Cerebellar cortex (tissue), 1 donor: ENCODE measurements at regions not wholly inside any gene's neighbourhood (a gene's known extent, or its start where the extent isn't known, plus 50 kb on each side); places are given as distances from the start of the nearest gene placed in this dataset.

Source experiments
- DNase-seq: peaks from one replicate; pipeline ENCODE4 v3.0.0-alpha.2; 2015; ENCODE audit warnings: low spot score

- no peak for DNase-seq
Measured at GRCh38 chr16:79931721-79932120, 331.2 kb upstream of the MAF start.

DNA sequence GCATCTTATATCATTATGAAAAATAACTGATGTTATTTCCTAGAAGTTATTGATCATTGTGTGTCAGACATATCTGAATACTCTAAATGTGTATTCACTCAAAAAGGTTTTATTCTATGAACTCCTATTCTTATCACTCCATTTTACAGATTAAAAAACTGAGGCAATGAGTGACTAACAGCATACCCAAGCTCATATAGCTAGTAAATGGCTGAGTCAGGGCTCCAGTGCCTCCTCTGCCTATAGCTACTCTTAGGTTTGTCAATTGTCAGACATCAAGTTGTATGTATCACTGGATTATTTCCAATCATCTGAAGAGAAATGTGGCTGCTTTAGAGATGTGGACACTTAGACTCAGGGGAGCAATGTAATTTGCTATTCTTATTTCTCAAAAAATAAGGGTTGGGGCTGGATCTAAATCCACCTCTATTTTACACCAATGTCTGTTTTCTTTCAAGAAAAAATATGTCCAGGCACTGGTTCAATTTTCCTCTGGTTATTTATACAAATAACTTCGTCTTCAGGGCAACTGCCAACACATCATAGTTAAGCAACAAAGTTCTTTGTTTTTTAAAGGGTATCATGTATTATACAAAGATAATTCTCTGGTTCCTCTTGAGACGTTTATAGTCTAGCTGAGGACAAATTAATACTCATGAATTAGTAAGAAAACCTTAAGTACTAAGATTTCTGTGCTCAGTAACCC, 328.9 kb upstream of the MAF start:
- no peak for DNase-seq

GRCh38 chr16:79928142-79928873, 327.8 kb upstream of the MAF start:
- DNase-seq, result no peak

DNA sequence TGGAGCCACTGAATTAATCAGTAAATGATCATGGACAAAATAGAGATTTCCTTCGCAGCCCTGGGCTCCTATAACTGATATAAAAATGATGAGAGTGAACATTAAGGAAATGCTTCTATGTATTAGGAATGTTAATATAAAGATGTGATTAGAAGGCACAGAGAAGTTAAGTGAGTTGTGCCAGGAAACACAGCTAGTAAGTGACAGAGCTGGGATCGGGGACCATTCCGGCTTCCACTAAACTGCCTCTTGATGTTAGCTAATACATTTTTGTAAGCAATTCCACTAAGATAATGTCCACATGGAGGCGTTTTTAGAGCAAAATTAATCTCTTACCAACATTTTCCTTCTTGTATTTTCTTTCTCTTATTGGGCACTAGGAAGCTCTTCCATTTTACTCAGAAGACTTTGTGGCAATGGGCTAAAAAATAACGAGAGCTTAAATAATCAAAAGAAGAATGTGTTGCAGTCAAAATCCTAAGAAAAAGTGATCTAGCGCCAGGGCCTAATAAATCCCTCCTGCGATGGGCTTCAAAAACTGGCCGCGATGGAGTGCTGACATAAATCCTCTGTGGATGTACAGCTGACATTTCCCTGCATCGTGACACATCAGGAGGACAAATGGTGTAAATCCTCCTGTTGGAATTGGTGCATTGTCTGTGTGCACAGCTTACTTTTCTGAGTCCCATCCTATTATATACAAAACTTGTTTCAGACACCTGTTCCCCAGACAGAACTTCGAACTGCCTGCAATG, 326.1 kb upstream of the MAF start:
- DNase-seq, result no peak

GRCh38 chr16:79923431-79923830, 322.9 kb upstream of the MAF start:
- no peak for DNase-seq

- no peak for DNase-seq
Measured at GRCh38 chr16:79920685-79921084, 320.1 kb upstream of the MAF start.

- no peak for DNase-seq
Measured at GRCh38 chr16:79918916-79919315, 318.4 kb upstream of the MAF start.

GRCh38 chr16:79915761-79916160, 315.2 kb upstream of the MAF start:
- no peak for DNase-seq

DNA sequence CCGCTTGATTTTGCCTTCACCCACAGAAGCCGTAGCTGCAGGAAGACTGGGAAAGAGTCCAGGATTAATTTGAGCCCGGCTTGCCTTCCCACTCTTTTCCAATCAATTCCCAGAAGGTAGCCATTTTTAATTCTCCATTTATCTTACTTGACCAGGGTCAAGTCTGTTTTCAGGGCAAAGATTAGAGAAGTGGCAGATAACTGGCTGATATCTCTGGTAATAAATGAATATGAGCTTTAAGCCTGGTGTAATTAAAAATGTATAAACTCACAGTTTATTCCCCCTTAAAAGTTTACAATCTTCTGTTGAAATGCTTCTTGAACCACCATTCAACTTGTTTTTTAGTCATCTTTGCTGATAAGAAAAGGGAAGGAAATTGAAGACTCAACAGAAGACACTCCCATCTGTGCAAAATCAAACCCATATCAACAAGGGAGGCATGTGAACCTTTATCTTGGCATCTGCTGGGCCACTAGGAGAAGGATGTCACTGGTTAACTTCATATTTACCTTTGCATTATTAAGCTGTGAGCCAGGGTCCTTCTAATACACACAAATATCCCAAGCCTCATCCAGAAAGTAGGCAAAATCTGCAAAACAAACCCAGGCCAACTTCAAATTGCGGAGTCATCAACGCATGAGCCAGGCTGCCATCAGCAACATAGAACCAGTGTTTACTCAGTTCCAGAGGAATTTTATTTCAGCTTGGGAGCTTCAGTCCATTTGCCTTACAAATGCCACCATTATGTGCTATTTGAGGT, 314.6 kb upstream of the MAF start:
- DNase-seq, result no peak

DNA sequence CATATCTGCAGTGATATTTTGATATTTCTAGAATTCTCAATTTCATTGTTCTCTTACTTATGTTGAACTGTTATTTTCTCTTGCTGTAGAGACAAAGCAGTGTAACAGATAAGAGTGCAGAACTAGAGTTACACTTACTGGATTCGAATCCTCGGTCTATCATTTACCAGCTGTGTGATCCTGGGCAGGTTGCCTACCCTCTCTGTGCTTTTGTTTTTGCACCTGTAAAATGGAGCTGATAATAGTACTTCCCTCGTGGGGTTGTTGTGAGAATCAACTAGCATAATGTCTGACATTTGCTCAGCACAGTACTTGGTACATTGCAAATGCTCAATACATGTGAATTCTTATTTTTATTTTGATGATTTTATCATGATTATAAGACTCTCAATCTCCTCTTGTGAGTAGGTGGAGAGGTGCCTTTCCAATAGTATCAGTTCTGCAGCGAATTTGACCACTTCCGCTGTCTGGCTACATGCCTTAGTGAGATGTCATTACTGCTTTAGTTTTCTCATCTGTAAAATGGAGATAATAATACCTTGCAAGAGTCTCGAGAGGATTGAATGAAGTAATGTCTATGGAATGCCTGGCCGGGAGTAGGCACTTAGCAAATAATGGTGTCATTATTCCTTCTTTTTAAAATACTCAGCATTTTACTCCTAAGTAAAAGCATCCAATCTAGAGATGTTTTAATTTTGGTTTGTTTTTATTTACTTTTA, 312.2 kb upstream of the MAF start:
- no peak for DNase-seq

DNA sequence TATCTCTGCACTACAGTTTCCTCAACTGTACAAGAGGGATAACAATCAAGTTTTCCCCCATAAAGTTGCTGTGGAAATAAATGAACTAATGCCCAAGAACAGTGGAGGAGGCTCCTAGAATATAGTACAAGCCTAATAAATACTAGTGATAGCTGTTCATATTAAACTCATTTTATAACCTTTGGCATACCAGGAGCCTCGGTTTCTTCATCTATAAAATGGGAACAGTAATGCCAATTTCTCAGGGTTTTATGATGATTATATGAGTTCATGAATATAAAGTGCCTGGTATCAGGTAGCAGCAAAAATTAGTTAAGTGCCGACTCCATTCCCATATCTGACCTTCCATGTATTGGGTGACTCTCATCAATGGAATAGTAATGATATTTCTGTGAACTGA, 311.1 kb upstream of the MAF start:
- no peak for DNase-seq

DNA sequence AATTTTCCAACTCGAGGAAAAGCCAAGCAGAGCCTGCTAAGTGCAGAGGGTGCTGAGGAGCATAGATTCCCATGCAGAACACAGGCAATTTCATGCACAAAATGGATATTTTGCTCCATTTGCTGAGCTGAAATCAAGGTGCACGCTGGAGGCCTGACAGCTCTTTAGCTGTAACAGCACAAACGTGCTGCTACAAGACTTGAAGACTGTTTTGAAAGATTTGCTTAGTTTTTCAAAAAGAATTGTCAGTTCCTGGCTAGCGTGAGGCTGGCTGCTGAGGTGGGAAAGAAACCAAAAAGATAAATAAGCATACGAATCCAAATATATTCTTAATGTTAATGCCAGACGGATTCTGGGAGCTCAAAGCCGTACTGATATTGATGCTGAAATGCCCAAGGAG, 309.0 kb upstream of the MAF start:
- no peak for DNase-seq

DNA sequence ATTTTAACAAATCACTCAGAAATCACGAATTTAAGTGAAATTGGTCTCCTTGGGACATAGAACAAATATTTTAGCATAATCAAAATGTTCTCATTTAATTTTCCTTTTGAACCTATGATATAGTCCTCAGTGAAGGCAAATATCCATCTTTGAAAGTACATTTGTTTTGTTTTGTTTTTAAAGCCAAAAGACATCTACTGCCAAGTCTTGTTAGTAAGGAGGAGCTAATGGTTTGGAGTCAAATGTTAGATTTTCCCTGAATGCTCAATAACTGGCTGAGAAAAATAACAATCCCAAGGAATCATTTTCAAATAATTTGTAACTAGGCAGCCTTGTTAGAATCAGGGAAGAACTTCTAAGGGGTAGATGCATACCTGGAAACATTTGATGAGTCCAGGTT, 302.9 kb upstream of the MAF start:
- DNase-seq, result no peak

GRCh38 chr16:79902351-79902750, 301.8 kb upstream of the MAF start:
- no peak for DNase-seq

DNA sequence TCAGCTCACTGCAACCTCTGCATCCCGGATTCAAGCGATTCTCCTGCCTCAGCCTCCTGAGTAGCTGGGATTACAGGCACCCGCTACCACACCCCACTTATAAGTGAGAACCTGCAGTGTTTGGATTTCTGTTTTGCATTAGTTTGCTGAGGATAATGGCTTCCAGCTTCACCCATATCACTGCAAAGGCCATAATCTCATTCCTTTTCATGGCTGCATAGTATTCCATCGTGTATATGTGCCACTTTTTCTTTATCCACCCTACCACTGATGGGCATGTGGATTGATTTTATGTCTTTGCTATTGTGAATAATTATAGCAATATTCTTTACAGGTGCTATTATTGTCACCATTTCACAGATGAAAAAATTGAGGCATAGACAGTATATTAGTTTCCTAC, 301.0 kb upstream of the MAF start:
- no peak for DNase-seq

- DNase-seq, result no peak
Measured at GRCh38 chr16:79899716-79900115, 299.2 kb upstream of the MAF start.

DNA sequence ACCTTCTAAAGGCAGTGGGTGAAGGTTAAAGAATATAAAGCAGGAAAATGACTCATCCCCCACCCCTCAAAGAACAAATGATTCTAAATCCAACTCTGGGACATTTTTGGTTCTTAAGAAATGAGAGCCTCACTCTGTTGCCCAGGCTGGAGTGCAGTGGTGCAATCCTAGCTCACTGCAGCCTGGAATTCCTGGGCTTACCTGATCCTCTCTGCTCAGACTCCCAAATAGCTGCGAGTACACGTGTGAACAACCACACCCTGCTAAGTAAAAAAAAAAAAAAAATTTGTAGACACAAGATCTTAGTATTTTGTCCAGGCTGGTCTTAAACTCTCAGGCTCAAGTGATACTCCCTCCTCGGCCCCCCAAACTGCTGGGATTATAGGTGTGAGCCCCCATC, 298.8 kb upstream of the MAF start:
- DNase-seq, result no peak

DNA sequence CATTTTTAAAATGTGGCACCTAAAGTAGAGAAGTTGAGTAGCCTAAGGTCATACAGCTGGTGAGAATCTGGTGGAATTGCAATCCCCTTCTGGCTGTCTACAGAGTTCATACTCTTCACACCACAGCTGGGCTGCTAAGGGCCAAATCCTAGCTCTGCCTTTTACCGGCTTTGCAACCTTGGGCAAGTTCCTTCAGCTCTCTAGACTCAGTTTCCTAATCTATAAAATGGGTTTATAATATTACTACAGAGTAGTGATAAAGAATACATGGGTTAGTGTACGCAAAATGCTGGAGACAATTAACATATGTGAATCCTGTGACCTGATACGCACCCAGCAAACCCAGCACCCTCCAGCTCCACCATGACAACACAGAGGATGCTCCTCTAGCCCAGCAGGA, 298.2 kb upstream of the MAF start:
- no peak for DNase-seq

DNA sequence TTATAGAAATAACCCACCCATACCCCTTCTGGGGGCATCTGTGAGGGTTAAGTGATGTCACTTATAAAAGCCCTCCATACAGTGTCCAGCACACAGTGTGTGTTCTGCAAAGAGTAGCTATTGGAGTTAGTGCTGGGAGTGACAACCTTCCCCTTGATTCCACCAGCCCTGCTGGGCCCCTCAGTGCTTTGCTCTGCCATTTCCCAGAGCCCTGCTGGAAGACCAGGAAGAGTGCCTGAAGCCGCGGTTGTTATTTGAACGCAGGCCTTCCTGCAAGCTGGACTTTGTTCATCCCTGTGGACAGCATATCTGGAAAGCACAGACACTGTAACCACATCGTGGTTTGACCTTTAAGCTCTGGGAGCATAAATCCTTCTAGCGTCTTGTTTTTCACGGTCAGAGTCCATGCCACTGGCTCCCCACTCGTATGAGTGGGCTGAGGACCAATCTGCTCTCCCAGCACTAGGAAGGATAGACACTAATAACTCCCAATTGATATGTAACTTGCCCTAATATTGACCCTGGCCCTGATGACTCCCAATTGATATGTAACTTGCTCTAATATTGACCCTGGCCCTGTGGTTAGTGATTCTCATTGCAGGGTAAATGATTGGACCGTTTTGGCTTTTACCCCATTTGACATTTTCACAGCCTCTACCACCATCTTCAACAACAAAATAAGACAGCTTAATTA, 297.1 kb upstream of the MAF start:
- no peak for DNase-seq

DNA sequence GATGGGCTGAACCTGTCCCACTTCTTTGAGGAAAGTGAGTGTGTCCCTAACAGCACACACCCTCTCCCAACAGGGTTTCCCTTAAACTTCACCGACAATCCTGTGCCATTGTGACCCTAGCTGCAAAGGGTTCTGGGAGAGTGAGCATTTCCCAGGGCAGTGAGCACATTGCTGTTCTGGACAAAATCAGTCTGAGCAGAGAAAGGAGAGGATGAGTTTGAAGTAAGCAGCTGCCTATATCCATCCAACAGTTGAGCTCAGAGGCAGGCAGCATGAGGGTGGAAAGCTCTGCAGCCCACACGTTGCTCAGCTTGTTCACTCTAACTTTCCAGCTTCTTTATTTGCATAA, 296.5 kb upstream of the MAF start:
- DNase-seq, result no peak

- DNase-seq, result no peak
Measured at GRCh38 chr16:79895917-79896203, 295.3 kb upstream of the MAF start.
